Neural progenitor cell (in vitro differentiated cells): ENCODE measurements at regions not wholly inside any gene's neighbourhood (a gene's known extent, or its start where the extent isn't known, plus 50 kb on each side); places are given as distances from the start of the nearest gene placed in this dataset.

Experiments
- DNase-seq: peaks from one replicate; pipeline ENCODE4 v3.0.0-alpha.2; 2016; ENCODE audit warnings: low spot score
- H2AFZ ChIP-seq: fragments of 200-600 bp; sonication (generic); replicated peaks from 2 replicates; pipeline ENCODE4 v1.6.1; 2016; ENCODE audit warnings: antibody characterized with exemption
- H3F3A ChIP-seq: fragments of 200-600 bp; sonication (generic); 2 replicates; pipeline ENCODE4 v1.6.1; 2016; ENCODE audit warnings: antibody characterized with exemption, low read depth
- H3K27ac ChIP-seq: fragments of 200-600 bp; sonication (generic); 2 replicates; pipeline ENCODE4 v1.5.1; 2016; ENCODE audit warnings: mild to moderate bottlenecking
- H3K27me3 ChIP-seq: fragments of 200-600 bp; sonication (generic); 2 replicates; pipeline ENCODE4 v1.6.1; 2016; ENCODE audit warnings: mild to moderate bottlenecking, moderate library complexity
- H3K36me3 ChIP-seq: fragments of 200-600 bp; sonication (generic); 2 replicates; pipeline ENCODE4 v1.5.1; 2016
- H3K4me1 ChIP-seq: fragments of 200-600 bp; sonication (generic); 2 replicates; pipeline ENCODE4 v1.6.1; 2016; ENCODE audit warnings: mixed run types
- H3K4me2 ChIP-seq: fragments of 200-600 bp; sonication (generic); 2 replicates; pipeline ENCODE4 v1.6.1; 2016
- H3K4me3 ChIP-seq: fragments of 200-600 bp; sonication (generic); 2 replicates; pipeline ENCODE4 v1.5.1; 2016
- H3K79me2 ChIP-seq: fragments of 200-600 bp; sonication (generic); 2 replicates; pipeline ENCODE4 v1.6.1; 2016; ENCODE audit warnings: low read depth
- H3K9ac ChIP-seq: fragments of 200-600 bp; sonication (generic); 2 replicates; pipeline ENCODE4 v1.6.1; 2016
- H3K9me3 ChIP-seq: fragments of 200-600 bp; sonication (generic); 2 replicates; pipeline ENCODE4 v1.5.1; 2016; ENCODE audit warnings: low read depth
- H4K20me1 ChIP-seq: fragments of 200-600 bp; sonication (generic); 2 replicates; pipeline ENCODE4 v1.6.1; 2016; ENCODE audit warnings: low read depth
- H3K27ac Mint-ChIP-seq: 3 replicates; pipeline ENCODE4 v1.8.0; 2021; ENCODE audit warnings: mixed read lengths
- H3K27me3 Mint-ChIP-seq: 2 replicates; pipeline ENCODE4 v1.8.0; 2022; ENCODE audit warnings: low read depth, mild to moderate bottlenecking, inconsistent platforms, moderate library complexity, mixed read lengths; ENCODE audit not compliant: insufficient read depth
- H3K36me3 Mint-ChIP-seq: 3 replicates; pipeline ENCODE4 v1.8.0; 2021; ENCODE audit warnings: mixed read lengths
- H3K4me1 Mint-ChIP-seq: 3 replicates; pipeline ENCODE4 v1.8.0; 2021; ENCODE audit warnings: mixed read lengths
- H3K4me3 Mint-ChIP-seq: 3 replicates; pipeline ENCODE4 v1.8.0; 2021; ENCODE audit warnings: mild to moderate bottlenecking, moderate library complexity, mixed read lengths
- H3K9me3 Mint-ChIP-seq: 3 replicates; pipeline ENCODE4 v1.8.0; 2020; ENCODE audit warnings: mixed read lengths
- EZH2 ChIP-seq: fragments of 200-600 bp; sonication (generic); IDR thresholded peaks from 2 replicates; pipeline ENCODE4 v1.6.1; 2017; ENCODE audit warnings: antibody characterized with exemption, mild to moderate bottlenecking, moderate library complexity
- EZH2phosphoT487 ChIP-seq: fragments of 200-600 bp; sonication (generic); IDR thresholded peaks from 2 replicates; pipeline ENCODE4 v1.6.1; 2017; ENCODE audit warnings: antibody characterized with exemption
- TF ChIP-seq, protein P1 (sequence below): fragments of 200-600 bp; sonication (generic); IDR thresholded peaks from 2 replicates; pipeline ENCODE4 v1.5.1; 2017; ENCODE audit warnings: antibody characterized with exemption, mild to moderate bottlenecking

DNA sequence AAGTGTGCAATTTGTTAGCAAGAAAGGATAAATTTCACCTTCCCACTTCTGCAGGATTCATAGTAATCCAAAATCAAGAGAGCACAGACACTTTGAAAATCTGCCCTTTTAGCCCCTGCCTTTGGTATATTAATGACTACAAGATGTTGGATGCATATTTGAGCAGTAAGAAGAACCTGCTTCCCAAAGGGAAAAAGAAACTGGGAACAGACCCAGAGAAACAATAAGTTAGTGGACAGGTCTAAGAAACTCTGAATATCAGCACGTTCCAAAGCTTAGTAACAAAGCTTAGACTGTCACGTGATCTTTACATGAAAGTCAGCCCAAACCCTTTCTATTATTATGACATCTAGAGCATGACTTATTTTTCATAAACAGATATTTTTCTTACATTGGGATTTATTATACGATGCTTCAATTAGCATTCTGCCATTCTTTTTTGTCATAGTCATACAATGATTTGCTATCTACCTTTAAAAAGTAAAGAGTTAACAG lies 390.9 kb upstream of the ADGRL2 start:
- DNase-seq: no peak
- Histone ChIP-seq H3K27ac (no peak overlapping the region), H4K20me1 (no peaks in the 10 kb centered on the region), H2AFZ (no peak overlapping the region), H3F3A (peaks cover 18% of the 10 kb centered on the region), H3K9ac (no peak overlapping the region), H3K4me1 (peaks cover 37% of the 10 kb centered on the region), H3K36me3 (no peaks in the 10 kb centered on the region), H3K79me2 (no peaks in the 10 kb centered on the region), H3K27me3 (no peaks in the 10 kb centered on the region), H3K9me3 (no peaks in the 10 kb centered on the region), H3K4me3 (no peak overlapping the region), H3K4me2 (no peak overlapping the region)
- H3K4me1 Mint-ChIP-seq: peaks cover 56% of the 10 kb centered on the region
- no peaks in the 10 kb centered on the region for H3K9me3 Mint-ChIP-seq
- TF ChIP-seq, protein P1, sequence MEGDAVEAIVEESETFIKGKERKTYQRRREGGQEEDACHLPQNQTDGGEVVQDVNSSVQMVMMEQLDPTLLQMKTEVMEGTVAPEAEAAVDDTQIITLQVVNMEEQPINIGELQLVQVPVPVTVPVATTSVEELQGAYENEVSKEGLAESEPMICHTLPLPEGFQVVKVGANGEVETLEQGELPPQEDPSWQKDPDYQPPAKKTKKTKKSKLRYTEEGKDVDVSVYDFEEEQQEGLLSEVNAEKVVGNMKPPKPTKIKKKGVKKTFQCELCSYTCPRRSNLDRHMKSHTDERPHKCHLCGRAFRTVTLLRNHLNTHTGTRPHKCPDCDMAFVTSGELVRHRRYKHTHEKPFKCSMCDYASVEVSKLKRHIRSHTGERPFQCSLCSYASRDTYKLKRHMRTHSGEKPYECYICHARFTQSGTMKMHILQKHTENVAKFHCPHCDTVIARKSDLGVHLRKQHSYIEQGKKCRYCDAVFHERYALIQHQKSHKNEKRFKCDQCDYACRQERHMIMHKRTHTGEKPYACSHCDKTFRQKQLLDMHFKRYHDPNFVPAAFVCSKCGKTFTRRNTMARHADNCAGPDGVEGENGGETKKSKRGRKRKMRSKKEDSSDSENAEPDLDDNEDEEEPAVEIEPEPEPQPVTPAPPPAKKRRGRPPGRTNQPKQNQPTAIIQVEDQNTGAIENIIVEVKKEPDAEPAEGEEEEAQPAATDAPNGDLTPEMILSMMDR: no peak
- no peak for TF ChIP-seq EZH2phosphoT487
- no peaks in the 10 kb centered on the region for H3K27me3 Mint-ChIP-seq
- no peaks in the 10 kb centered on the region for H3K36me3 Mint-ChIP-seq
- H3K4me3 Mint-ChIP-seq: no peak overlapping the region
- H3K27ac Mint-ChIP-seq: peak overlapping the region; percentile 34

DNA sequence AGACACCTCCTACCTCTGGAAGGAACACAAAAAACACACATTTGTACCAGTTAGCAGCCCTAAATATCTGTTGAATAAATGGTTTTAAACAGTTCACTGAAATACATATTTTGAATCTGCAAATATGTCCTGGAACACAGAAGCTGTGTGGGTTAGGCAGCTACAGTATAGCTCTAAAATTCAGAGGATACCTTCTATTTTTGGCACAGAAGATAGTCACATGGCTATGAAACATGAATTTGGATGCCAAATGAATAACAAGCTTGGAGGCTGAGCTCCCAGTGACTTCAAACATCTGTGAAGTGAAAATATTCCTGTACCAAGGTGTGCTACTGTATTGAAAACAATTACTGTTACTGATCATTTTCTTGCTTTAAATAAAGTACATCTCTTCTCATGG lies 391.5 kb upstream of the ADGRL2 start:
- Histone ChIP-seq H3K36me3 (no peaks in the 10 kb centered on the region), H3F3A (peaks cover 18% of the 10 kb centered on the region), H3K4me2 (no peak overlapping the region), H3K4me1 (peaks cover 37% of the 10 kb centered on the region), H3K9ac (no peak overlapping the region), H3K4me3 (no peak overlapping the region), H3K27me3 (no peaks in the 10 kb centered on the region), H3K27ac (no peak overlapping the region), H2AFZ (no peak overlapping the region), H3K9me3 (no peaks in the 10 kb centered on the region), H4K20me1 (no peaks in the 10 kb centered on the region), H3K79me2 (no peaks in the 10 kb centered on the region)
- H3K4me3 Mint-ChIP-seq: no peak overlapping the region
- TF ChIP-seq, protein P1: no peak
- no peak for TF ChIP-seq EZH2phosphoT487
- no peak for TF ChIP-seq EZH2
- peaks cover 50% of the 10 kb centered on the region for H3K4me1 Mint-ChIP-seq
- DNase-seq: no peak
- H3K27ac Mint-ChIP-seq: peak overlapping the region; percentile 82
- H3K27me3 Mint-ChIP-seq: no peaks in the 10 kb centered on the region
- no peaks in the 10 kb centered on the region for H3K9me3 Mint-ChIP-seq
- no peaks in the 10 kb centered on the region for H3K36me3 Mint-ChIP-seq

DNA sequence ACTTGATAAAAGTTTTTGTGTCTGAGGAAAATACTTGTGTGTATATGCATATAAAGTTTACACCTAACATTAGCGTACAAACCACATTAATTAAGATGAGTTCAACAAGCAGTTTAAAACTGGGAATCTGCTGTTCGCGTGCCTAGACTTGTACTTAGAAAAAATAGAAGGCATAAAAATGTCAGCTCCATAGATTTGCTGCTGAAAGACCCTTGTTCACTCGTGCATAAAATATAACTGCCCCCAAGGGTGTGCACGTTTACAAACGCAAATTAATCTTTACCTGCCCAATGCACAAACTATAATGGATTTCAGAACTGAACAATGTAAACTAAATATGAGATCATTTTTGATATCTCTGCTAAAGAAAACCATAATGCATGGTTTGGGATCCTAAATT lies 392.3 kb upstream of the ADGRL2 start:
- no peak overlapping the region for H3K4me3 Mint-ChIP-seq
- H3K4me1 Mint-ChIP-seq: peaks cover 50% of the 10 kb centered on the region
- no peaks in the 10 kb centered on the region for H3K27me3 ChIP-seq
- no peak overlapping the region for H2AFZ ChIP-seq
- H3K27ac ChIP-seq: no peak overlapping the region
- H3K27me3 Mint-ChIP-seq: no peaks in the 10 kb centered on the region
- no peaks in the 10 kb centered on the region for H3K79me2 ChIP-seq
- no peak overlapping the region for H3K9ac ChIP-seq
- no peak overlapping the region for H3K4me2 ChIP-seq
- H3K36me3 Mint-ChIP-seq: no peaks in the 10 kb centered on the region
- DNase-seq: no peak
- H3K36me3 ChIP-seq: no peaks in the 10 kb centered on the region
- peaks cover 37% of the 10 kb centered on the region for H3K4me1 ChIP-seq
- no peak overlapping the region for H3K4me3 ChIP-seq
- H4K20me1 ChIP-seq: no peaks in the 10 kb centered on the region
- H3K27ac Mint-ChIP-seq: no peak overlapping the region
- no peaks in the 10 kb centered on the region for H3K9me3 ChIP-seq
- peaks cover 18% of the 10 kb centered on the region for H3F3A ChIP-seq
- no peaks in the 10 kb centered on the region for H3K9me3 Mint-ChIP-seq
- no peak for TF ChIP-seq EZH2
- TF ChIP-seq EZH2phosphoT487: no peak
- TF ChIP-seq, protein P1: no peak
